Chondrocyte (in vitro differentiated cells): ENCODE measurements at regions not wholly inside any gene's neighbourhood (a gene's known extent, or its start where the extent isn't known, plus 50 kb on each side); places are given as distances from the start of the nearest gene placed in this dataset.

ENCODE experiments used
- DNase-seq: peaks from one replicate; pipeline ENCODE4 v3.0.0; 2021; ENCODE audit warnings: mixed read lengths, low spot score
- H3K27ac Mint-ChIP-seq: one replicate; pipeline ENCODE4 v1.8.0; 2021; ENCODE audit warnings: mild to moderate bottlenecking, moderate library complexity, mixed read lengths; ENCODE audit not compliant: unreplicated experiment
- H3K27me3 Mint-ChIP-seq: 2 replicates; pipeline ENCODE4 v1.8.0; 2021; ENCODE audit warnings: low read depth, mixed read lengths
- H3K36me3 Mint-ChIP-seq: 2 replicates; pipeline ENCODE4 v1.8.0; 2021; ENCODE audit warnings: low read depth, mixed read lengths
- H3K4me1 Mint-ChIP-seq: 2 replicates; pipeline ENCODE4 v1.8.0; 2021; ENCODE audit warnings: low read depth, mild to moderate bottlenecking, mixed read lengths
- H3K4me3 Mint-ChIP-seq: one replicate; pipeline ENCODE4 v1.8.0; 2021; ENCODE audit warnings: mild to moderate bottlenecking, moderate library complexity, mixed read lengths; ENCODE audit not compliant: unreplicated experiment
- H3K9me3 Mint-ChIP-seq: 2 replicates; pipeline ENCODE4 v1.8.0; 2021; ENCODE audit warnings: low read depth, mixed read lengths
- TF ChIP-seq, protein P1 (sequence below): fragments of 200-600 bp; sonication (generic); IDR thresholded peaks from 2 replicates; pipeline ENCODE4 v1.5.0; 2021; ENCODE audit warnings: antibody characterized with exemption, mild to moderate bottlenecking, moderate library complexity

DNA sequence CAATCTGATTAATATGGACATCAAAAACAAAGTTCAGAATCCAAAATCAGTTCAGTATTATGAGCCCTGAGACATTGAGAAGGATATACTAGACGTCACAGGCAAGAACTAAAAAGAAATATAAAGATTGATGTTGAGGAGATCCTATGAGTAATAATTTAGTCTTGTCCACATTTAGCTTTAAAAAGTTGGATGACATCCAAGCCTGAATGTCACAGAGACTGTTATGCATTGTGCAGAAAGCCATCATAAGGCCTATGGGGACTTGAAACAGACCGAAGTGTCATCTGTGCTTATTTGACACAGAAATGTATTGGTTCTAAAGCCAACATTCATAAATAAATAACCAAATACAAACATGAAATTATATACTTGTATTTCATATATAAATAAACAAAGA lies 581.8 kb upstream of the MMS22L start:
- H3K4me1 Mint-ChIP-seq: peaks cover 3% of the 10 kb centered on the region
- no peak for DNase-seq
- peaks cover 3% of the 10 kb centered on the region for H3K9me3 Mint-ChIP-seq
- no peaks in the 10 kb centered on the region for H3K27me3 Mint-ChIP-seq
- H3K36me3 Mint-ChIP-seq: no peaks in the 10 kb centered on the region
- no peak overlapping the region for H3K27ac Mint-ChIP-seq
- H3K4me3 Mint-ChIP-seq: no peak overlapping the region
- TF ChIP-seq, protein P1, sequence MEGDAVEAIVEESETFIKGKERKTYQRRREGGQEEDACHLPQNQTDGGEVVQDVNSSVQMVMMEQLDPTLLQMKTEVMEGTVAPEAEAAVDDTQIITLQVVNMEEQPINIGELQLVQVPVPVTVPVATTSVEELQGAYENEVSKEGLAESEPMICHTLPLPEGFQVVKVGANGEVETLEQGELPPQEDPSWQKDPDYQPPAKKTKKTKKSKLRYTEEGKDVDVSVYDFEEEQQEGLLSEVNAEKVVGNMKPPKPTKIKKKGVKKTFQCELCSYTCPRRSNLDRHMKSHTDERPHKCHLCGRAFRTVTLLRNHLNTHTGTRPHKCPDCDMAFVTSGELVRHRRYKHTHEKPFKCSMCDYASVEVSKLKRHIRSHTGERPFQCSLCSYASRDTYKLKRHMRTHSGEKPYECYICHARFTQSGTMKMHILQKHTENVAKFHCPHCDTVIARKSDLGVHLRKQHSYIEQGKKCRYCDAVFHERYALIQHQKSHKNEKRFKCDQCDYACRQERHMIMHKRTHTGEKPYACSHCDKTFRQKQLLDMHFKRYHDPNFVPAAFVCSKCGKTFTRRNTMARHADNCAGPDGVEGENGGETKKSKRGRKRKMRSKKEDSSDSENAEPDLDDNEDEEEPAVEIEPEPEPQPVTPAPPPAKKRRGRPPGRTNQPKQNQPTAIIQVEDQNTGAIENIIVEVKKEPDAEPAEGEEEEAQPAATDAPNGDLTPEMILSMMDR: no peak

DNA sequence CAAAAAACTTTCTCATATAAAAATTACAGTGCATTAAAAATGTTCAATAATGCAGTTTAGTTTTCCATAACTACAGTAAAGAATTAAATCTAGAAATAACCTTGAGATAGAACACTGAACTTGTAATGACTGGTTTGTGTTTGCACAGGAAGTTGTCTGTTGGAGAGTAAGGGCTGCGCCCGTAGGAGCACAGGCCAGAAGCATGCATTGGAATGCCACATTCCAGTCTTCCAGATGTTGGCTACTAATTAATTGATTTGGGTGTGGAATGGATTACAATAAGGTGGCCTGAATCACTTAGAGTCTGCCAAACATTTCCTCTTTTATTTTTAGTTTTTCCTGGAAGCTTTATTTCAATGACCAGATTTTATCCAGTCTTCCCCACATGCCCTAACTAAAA lies 582.6 kb upstream of the MMS22L start:
- Mint-ChIP-seq H3K9me3 (peaks cover 3% of the 10 kb centered on the region), H3K4me3 (no peak overlapping the region), H3K27me3 (no peaks in the 10 kb centered on the region), H3K36me3 (no peaks in the 10 kb centered on the region), H3K27ac (no peak overlapping the region), H3K4me1 (peaks cover 3% of the 10 kb centered on the region)
- TF ChIP-seq, protein P1: no peak
- DNase-seq: no peak

DNA sequence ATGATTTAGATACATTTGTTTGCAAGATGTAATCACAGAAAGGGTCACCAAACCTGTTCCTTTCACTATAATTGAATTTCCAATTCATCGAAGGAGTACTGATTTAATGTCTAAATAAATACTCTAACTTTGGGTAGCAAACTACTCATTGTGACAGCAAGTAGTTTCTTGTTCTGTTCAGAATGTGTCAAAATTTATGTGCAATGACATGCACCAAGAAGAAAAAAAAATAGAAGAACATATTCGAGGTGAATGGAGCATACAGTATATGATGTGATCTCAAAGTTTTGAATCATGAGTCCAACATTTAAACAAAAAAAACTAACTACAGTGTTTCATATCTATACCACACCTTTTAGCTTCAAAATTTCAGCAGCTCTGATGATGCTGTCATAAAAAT lies 583.6 kb upstream of the MMS22L start:
- TF ChIP-seq, protein P1: no peak
- no peak overlapping the region for H3K27ac Mint-ChIP-seq
- peaks cover 3% of the 10 kb centered on the region for H3K4me1 Mint-ChIP-seq
- no peak overlapping the region for H3K4me3 Mint-ChIP-seq
- DNase-seq: no peak
- H3K27me3 Mint-ChIP-seq: no peaks in the 10 kb centered on the region
- no peaks in the 10 kb centered on the region for H3K36me3 Mint-ChIP-seq
- H3K9me3 Mint-ChIP-seq: peaks cover 3% of the 10 kb centered on the region

DNA sequence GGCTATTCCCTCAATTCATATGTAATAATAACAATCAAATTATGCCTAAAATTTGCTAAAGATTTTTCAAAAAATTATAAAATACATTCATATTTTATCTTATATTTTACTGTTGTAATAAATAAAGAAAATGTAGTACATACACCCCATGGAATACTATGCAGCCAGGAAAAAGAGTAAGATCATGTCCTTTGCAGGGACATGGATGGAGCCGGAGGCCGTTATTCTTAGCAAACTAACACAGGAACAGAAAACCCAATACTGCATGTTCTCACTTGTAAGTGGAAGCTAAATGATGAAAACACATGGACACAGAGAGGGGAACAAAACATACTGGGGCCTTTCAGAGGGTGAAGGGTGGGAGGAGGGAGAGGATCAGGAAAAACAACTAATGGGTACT lies 584.2 kb upstream of the MMS22L start:
- Mint-ChIP-seq H3K4me3 (no peak overlapping the region), H3K36me3 (no peaks in the 10 kb centered on the region), H3K27me3 (no peaks in the 10 kb centered on the region), H3K27ac (no peak overlapping the region), H3K4me1 (peaks cover 3% of the 10 kb centered on the region), H3K9me3 (peaks cover 3% of the 10 kb centered on the region)
- TF ChIP-seq, protein P1: no peak
- no peak for DNase-seq

DNA sequence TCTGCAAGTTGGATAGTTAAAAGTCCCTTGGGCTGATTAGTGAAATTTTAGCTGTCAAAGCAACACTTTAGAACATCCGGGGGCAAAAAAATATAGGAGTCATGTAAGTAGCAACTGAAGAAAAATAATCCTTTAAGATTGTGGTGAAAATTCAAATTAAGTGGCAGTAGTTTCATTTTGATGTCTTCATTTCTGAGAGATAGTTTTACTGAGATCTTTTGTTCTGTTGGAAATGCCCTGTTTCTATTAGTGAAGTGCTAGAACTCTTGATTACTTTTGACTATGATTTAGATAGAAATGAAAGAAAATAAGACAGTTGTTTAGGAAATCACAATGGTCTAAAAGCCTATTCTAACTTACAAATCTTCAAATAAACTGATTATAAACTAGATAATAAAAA lies 587.3 kb upstream of the MMS22L start:
- H3K27ac Mint-ChIP-seq: no peak overlapping the region

More for the DNA sequence above, 587.3 kb upstream of the MMS22L start:
- H3K27me3 Mint-ChIP-seq: no peaks in the 10 kb centered on the region
- no peaks in the 10 kb centered on the region for H3K36me3 Mint-ChIP-seq
- TF ChIP-seq, protein P1: no peak
- DNase-seq: no peak
- H3K4me3 Mint-ChIP-seq: no peak overlapping the region
- peaks cover 3% of the 10 kb centered on the region for H3K9me3 Mint-ChIP-seq
- no peaks in the 10 kb centered on the region for H3K4me1 Mint-ChIP-seq
